ENCODE measurements at regions not wholly inside any gene's neighbourhood (a gene's known extent, or its start where the extent isn't known, plus 50 kb on each side); places are given as distances from the start of the nearest gene placed in this dataset.

GRCh38 chr9:78753039-78753438, 456.1 kb downstream of the PSAT1 start:
- intact Hi-C loops (cut with DNase I) = no loop called here
- Histone ChIP-seq H3K27ac (no peak overlapping the region), H3K27me3 (no peaks in the 10 kb centered on the region), H3K4me1 (no peaks in the 10 kb centered on the region), H3K4me3 (no peak overlapping the region), H3K9me3 (no peaks in the 10 kb centered on the region), H3K36me3 (no peaks in the 10 kb centered on the region)
- ATAC-seq (no peak), DNase-seq (no peak)
- TF ChIP-seq CTCF (IDR thresholded peaks at IDR 0.05) = no peak

- ATAC-seq (no peak), DNase-seq (no peak)
- H3K27ac ChIP-seq = no peak overlapping the region
Observed at GRCh38 chr9:78756813-78757510, 460.0 kb downstream of the PSAT1 start.

GRCh38 chr9:78763424-78763823, 466.5 kb downstream of the PSAT1 start:
- Histone ChIP-seq H3K27me3 (no peaks in the 10 kb centered on the region), H3K4me3 (no peak overlapping the region), H3K4me1 (no peaks in the 10 kb centered on the region), H3K27ac (no peak overlapping the region), H3K36me3 (no peaks in the 10 kb centered on the region), H3K9me3 (no peaks in the 10 kb centered on the region)
- no peak for ATAC-seq
- DNase-seq = no peak
- intact Hi-C loops (cut with DNase I) = no loop called here
- TF ChIP-seq CTCF (IDR thresholded peaks at IDR 0.05) = no peak

More at GRCh38 chr9:78756813-78757510, 460.0 kb downstream of the PSAT1 start:
- no peak overlapping the region for H3K4me3 ChIP-seq
- H3K4me1 ChIP-seq = no peaks in the 10 kb centered on the region
- H3K36me3 ChIP-seq = no peaks in the 10 kb centered on the region
- intact Hi-C loops (cut with DNase I) = no loop called here
- no peak for TF ChIP-seq CTCF (IDR thresholded peaks at IDR 0.05)
- H3K9me3 ChIP-seq = no peaks in the 10 kb centered on the region
- H3K27me3 ChIP-seq = no peaks in the 10 kb centered on the region

GRCh38 chr9:78765861-78766260, 468.9 kb downstream of the PSAT1 start:
- intact Hi-C loops (cut with DNase I) = no loop called here
- H3K27me3 ChIP-seq = no peaks in the 10 kb centered on the region
- H3K36me3 ChIP-seq = no peaks in the 10 kb centered on the region
- H3K27ac ChIP-seq = no peak overlapping the region
- no peaks in the 10 kb centered on the region for H3K9me3 ChIP-seq
- H3K4me1 ChIP-seq = no peaks in the 10 kb centered on the region
- no peak overlapping the region for H3K4me3 ChIP-seq
- ATAC-seq (no peak), DNase-seq (no peak)
- no peak for TF ChIP-seq CTCF (IDR thresholded peaks at IDR 0.05)

- Histone ChIP-seq H3K4me3 (no peak overlapping the region), H3K27me3 (no peaks in the 10 kb centered on the region), H3K27ac (no peak overlapping the region), H3K36me3 (no peaks in the 10 kb centered on the region), H3K9me3 (no peaks in the 10 kb centered on the region), H3K4me1 (no peaks in the 10 kb centered on the region)
- no peak for TF ChIP-seq CTCF (IDR thresholded peaks at IDR 0.05)
- intact Hi-C loops (cut with DNase I) = no loop called here
- ATAC-seq = no peak
- no peak for DNase-seq
Observed at GRCh38 chr9:78767490-78767889, 470.6 kb downstream of the PSAT1 start.

- intact Hi-C loops (cut with DNase I) = no loop called here
- H3K27ac ChIP-seq = no peak overlapping the region
- H3K36me3 ChIP-seq = no peaks in the 10 kb centered on the region
- H3K4me3 ChIP-seq = no peak overlapping the region
- ATAC-seq (no peak), DNase-seq (no peak)
- no peak for TF ChIP-seq CTCF (IDR thresholded peaks at IDR 0.05)
- H3K9me3 ChIP-seq = no peaks in the 10 kb centered on the region
- no peaks in the 10 kb centered on the region for H3K27me3 ChIP-seq
- H3K4me1 ChIP-seq = no peaks in the 10 kb centered on the region
Observed at GRCh38 chr9:78769690-78770089, 472.8 kb downstream of the PSAT1 start.

Data from upper lobe of right lung (tissue), 1 donor.